Activated B cell treated with CpG ODN at 0.5 μM for 24 hours (primary cell): ENCODE measurements at regions not wholly inside any gene's neighbourhood (a gene's known extent, or its start where the extent isn't known, plus 50 kb on each side); places are given as distances from the start of the nearest gene placed in this dataset.

Source experiments
- ATAC-seq: fragments of 200-7000 bp; cut with Tn5 transposase; one replicate; pipeline ENCODE4 v1.10.0; 2021; ENCODE audit warnings: low read depth, mild to moderate bottlenecking, moderate library complexity
- CTCF ChIA-PET: fragments of 350-600 bp; sonication (Branson Sonifier 250); formaldehyde crosslinking; loops from one replicate; lab custom pipeline; 2021; ENCODE audit warnings: antibody characterized with exemption; lab: Charles Lee
- POLR2A ChIA-PET: fragments of 350-600 bp; sonication (Branson Sonifier 250); formaldehyde crosslinking; loops from one replicate; lab custom pipeline; 2021; ENCODE audit warnings: antibody characterized with exemption; lab: Charles Lee
- DNase-seq: peaks from one replicate; pipeline ENCODE4 v3.0.0; 2022
- H3K27ac Mint-ChIP-seq: one replicate; pipeline ENCODE4 v1.8.0; 2020; ENCODE audit warnings: mixed read lengths
- H3K27me3 Mint-ChIP-seq: one replicate; pipeline ENCODE4 v1.8.0; 2021; ENCODE audit warnings: mixed read lengths
- H3K36me3 Mint-ChIP-seq: one replicate; pipeline ENCODE4 v1.8.0; 2021; ENCODE audit warnings: low read depth, mixed read lengths
- H3K4me1 Mint-ChIP-seq: one replicate; pipeline ENCODE4 v1.8.0; 2021; ENCODE audit warnings: mixed read lengths
- H3K4me3 Mint-ChIP-seq: one replicate; pipeline ENCODE4 v1.8.0; 2020; ENCODE audit warnings: mild to moderate bottlenecking, mixed read lengths
- H3K9me3 Mint-ChIP-seq: one replicate; pipeline ENCODE4 v1.8.0; 2020; ENCODE audit warnings: mixed read lengths
- intact Hi-C: fragments of 100-400 bp; cut with micrococcal nuclease; formaldehyde crosslinking; loops from one replicate; pipeline ENCODE4 v1.15.1; 2024
- TF ChIP-seq, protein P1 (sequence below): fragments of 200-600 bp; IDR thresholded peaks from one replicate; pipeline ENCODE4 v1.8.0; 2022; ENCODE audit warnings: antibody characterized with exemption, mild to moderate bottlenecking

DNA sequence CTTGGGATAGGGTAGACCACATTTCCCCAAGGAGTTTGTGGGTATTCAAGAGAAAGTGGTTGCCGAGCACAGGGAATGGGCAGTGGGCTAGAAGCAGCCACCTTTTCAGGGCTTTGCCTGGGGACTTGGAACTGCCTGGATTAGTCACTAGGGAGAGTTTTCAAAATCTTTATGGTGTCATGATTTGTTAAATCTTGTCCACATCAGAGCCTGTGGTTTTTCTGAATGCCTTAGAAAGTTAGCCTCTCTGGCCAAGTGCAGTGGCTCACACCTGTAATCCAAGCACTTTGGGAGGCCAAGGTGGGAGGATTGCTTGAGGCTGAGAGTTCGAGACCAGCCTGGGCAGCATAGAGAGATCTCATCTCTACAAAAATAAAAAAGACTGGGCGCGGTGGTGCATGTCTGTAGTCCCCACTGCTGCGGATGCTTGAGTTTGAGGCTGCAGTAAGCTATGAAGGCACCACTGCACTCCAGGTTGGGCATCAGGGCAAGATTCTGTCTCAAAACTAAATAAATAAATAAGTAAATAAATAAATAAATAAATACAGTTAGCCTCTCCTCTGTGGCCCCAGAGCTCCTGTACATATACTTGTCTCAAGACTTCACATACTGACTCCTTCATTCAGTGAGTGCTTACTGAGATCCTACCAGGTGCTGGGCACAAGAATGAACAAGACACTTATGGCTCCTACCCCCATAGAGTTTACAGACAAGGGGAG is 76.3 kb upstream of the HNF1B start:
- H3K27ac Mint-ChIP-seq, result no peak overlapping the region
- H3K4me1 Mint-ChIP-seq, result peaks cover 61% of the 10 kb centered on the region
- H3K4me3 Mint-ChIP-seq, result no peak overlapping the region
- no peaks in the 10 kb centered on the region for H3K9me3 Mint-ChIP-seq
- ATAC-seq (no peak), DNase-seq (no peak)
- ChIA-PET POLR2A (interaction anchor here (0.6 to 1.2 kb wide), 4 partner anchors 20 to 1286 kb away, joined by 3 to 8 read pairs (median 4); partner anchors contain the start of genes MYO19 and PIGW), CTCF (interaction anchor here (1.1 to 1.4 kb wide), 2 partner anchors 29 to 294 kb away, joined by 3 read pairs; no protein-coding TSS in a partner anchor)
- intact Hi-C loops, result no loop called here
- TF ChIP-seq, protein P1, sequence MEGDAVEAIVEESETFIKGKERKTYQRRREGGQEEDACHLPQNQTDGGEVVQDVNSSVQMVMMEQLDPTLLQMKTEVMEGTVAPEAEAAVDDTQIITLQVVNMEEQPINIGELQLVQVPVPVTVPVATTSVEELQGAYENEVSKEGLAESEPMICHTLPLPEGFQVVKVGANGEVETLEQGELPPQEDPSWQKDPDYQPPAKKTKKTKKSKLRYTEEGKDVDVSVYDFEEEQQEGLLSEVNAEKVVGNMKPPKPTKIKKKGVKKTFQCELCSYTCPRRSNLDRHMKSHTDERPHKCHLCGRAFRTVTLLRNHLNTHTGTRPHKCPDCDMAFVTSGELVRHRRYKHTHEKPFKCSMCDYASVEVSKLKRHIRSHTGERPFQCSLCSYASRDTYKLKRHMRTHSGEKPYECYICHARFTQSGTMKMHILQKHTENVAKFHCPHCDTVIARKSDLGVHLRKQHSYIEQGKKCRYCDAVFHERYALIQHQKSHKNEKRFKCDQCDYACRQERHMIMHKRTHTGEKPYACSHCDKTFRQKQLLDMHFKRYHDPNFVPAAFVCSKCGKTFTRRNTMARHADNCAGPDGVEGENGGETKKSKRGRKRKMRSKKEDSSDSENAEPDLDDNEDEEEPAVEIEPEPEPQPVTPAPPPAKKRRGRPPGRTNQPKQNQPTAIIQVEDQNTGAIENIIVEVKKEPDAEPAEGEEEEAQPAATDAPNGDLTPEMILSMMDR, result no peak
- no peaks in the 10 kb centered on the region for H3K27me3 Mint-ChIP-seq
- H3K36me3 Mint-ChIP-seq, result no peaks in the 10 kb centered on the region

DNA sequence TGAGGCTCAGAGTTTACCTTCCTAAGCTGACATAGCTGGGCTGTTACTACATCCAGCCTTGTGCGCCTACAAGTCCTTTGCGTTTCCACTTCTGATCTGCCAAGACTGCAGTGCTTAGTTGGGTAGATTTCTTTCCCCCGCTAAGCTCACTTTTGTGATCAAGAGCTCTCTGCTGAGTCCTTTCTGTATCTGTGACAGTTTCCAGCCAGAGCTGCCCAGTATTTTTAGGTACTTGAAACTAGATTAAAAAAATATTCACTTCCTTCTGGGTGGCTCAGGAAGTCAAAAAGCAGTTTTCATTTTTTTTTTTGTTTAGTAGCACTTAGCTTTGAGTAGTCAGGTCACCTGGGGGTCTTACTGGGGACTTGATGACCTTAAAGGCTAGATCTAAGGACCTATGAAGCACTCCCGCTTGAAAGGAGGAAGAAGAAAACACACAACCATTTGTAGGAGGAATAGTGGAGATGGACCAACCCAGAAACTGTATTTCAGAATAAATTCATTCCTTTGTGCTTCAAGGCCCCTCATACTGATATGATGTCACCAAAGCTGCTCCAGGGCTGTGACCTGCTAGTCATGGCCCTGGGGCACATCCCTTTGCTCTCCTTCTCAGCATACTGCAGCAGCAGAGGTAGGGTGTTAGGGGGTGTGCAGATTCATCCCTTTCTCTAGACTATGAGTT is 75.6 kb upstream of the HNF1B start:
- peak overlapping the region; percentile 70 for H3K27ac Mint-ChIP-seq
- ATAC-seq (peak; percentile 50), DNase-seq (no peak)
- no peaks in the 10 kb centered on the region for H3K9me3 Mint-ChIP-seq
- CTCF ChIA-PET, result interaction anchor here (0.6 to 1.4 kb wide), 3 partner anchors 29 to 293 kb away, joined by 3 to 4 read pairs (median 3); no protein-coding TSS in a partner anchor
- no peaks in the 10 kb centered on the region for H3K36me3 Mint-ChIP-seq
- H3K4me3 Mint-ChIP-seq, result peak overlapping the region; percentile 41
- H3K27me3 Mint-ChIP-seq, result peaks cover 2% of the 10 kb centered on the region
- TF ChIP-seq, protein P1, result no peak
- peaks cover 54% of the 10 kb centered on the region for H3K4me1 Mint-ChIP-seq
- POLR2A ChIA-PET, result interaction anchor here (1.1 to 1.2 kb wide), 2 partner anchors 23 to 46 kb away, joined by 4 to 5 read pairs; no protein-coding TSS in a partner anchor
- intact Hi-C loops, result no loop called here

DNA sequence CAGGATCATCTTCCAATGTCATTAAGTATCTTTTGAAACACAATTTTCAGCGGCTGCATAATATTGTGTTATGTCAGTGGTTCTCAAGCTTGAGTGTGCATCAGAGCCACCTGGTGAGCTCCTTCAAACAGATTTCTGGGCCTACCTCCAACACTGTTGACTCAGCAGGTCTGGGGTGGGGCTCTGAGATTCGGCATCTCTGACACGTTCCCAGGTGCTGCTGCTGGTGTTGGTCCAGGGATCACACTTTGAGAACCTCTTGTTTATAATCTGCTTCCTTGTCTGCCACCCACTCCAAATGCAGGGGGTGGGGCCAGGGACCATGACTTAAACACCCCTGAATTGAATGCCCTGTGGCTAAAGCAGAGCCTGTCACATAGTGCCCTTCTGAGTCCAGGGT is 73.8 kb upstream of the HNF1B start:
- H3K4me3 Mint-ChIP-seq, result no peak overlapping the region
- peaks cover 36% of the 10 kb centered on the region for H3K4me1 Mint-ChIP-seq
- no peaks in the 10 kb centered on the region for H3K36me3 Mint-ChIP-seq
- POLR2A ChIA-PET, result no interaction called here
- TF ChIP-seq, protein P1, result no peak
- H3K27ac Mint-ChIP-seq, result no peak overlapping the region
- no peak for ATAC-seq
- no peak for DNase-seq
- CTCF ChIA-PET, result no interaction called here
- intact Hi-C loops, result loop anchor here (5.0 to 10.0 kb wide), 2 partner anchors 176 to 444 kb away; partner anchors contain the start of genes C17orf78 and DDX52
- no peaks in the 10 kb centered on the region for H3K9me3 Mint-ChIP-seq
- peaks cover 13% of the 10 kb centered on the region for H3K27me3 Mint-ChIP-seq

DNA sequence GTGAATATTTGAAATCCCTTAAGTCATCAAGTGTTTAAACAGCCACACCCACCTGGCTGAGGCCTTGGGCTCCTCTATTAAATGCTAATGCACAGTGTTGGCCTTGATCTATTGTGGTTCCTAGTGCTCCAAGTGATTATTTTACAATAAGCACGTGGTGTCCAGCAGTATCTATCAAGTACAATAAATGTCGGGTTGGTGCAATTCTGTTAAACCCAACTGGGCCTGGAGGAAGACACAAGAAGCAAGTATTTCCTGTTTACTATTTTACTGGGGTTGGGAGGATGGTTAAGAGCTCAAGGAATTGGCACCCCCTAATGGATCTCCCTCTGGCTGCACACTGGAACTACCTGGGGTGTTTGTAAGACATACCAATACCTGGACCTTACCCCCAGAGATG is 72.1 kb upstream of the HNF1B start:
- ATAC-seq (no peak), DNase-seq (no peak)
- intact Hi-C loops, result loop anchor here (1.0 to 10.0 kb wide), 5 partner anchors 26 to 442 kb away; partner anchors contain the start of genes C17orf78 and DDX52
- Mint-ChIP-seq H3K27ac (no peak overlapping the region), H3K4me3 (no peak overlapping the region), H3K4me1 (peaks cover 34% of the 10 kb centered on the region), H3K36me3 (no peaks in the 10 kb centered on the region), H3K27me3 (peaks cover 22% of the 10 kb centered on the region), H3K9me3 (no peaks in the 10 kb centered on the region)
- TF ChIP-seq, protein P1, result no peak
- ChIA-PET POLR2A (interaction anchor here (1.1 to 1.5 kb wide), 2 partner anchors 72 to 208 kb away, joined by 3 to 6 read pairs; partner anchors contain the start of genes HNF1B and SYNRG), CTCF (interaction anchor here (1.0 to 2.8 kb wide), 19 partner anchors 14 to 291 kb away, joined by 3 to 22 read pairs (median 5); partner anchors contain the start of gene SYNRG)
